ENCODE measurements at regions not wholly inside any gene's neighbourhood (a gene's known extent, or its start where the extent isn't known, plus 50 kb on each side); places are given as distances from the start of the nearest gene placed in this dataset.

GRCh38 chr14:59081720-59082119, 106.7 kb upstream of the DAAM1 start:
- Histone ChIP-seq H2AFZ (ENCODE audit: low read length) (no peak overlapping the region), H3K4me1 (ENCODE audit: insufficient read depth, low read length) (no peaks in the 10 kb centered on the region), H3K79me1 (ENCODE audit: insufficient read depth, low read depth, low read length, poor library complexity, severe bottlenecking) (no peaks in the 10 kb centered on the region), H3K79me2 (ENCODE audit: insufficient read depth, low read length) (no peaks in the 10 kb centered on the region), H2AK5ac (ENCODE audit: insufficient read length, low read length) (no peak overlapping the region), H3T11ph (ENCODE audit: low read length) (no peak overlapping the region), H2BK15ac (ENCODE audit: low read depth, low read length) (no peak overlapping the region), H4K91ac (ENCODE audit: insufficient read length, low read depth, low read length) (no peak overlapping the region), H3K14ac (ENCODE audit: insufficient read depth, low read length) (no peak overlapping the region), H3K9ac (ENCODE audit: extremely low read depth, insufficient read length, low read length) (no peak overlapping the region), H3K4me2 (ENCODE audit: insufficient read depth, insufficient read length, low read length) (no peak overlapping the region), H2BK5ac (ENCODE audit: insufficient read length, low read length) (no peak overlapping the region), H3K23ac (ENCODE audit: insufficient read length, low read depth, low read length) (no peak overlapping the region), H2BK20ac (ENCODE audit: low read depth, low read length, poor library complexity, severe bottlenecking) (no peak overlapping the region), H4K20me1 (ENCODE audit: control insufficient read depth, insufficient read depth, insufficient read length) (no peaks in the 10 kb centered on the region), H4K5ac (ENCODE audit: insufficient read length, low read depth, low read length) (no peak overlapping the region), H2BK120ac (ENCODE audit: low read depth, low read length, poor library complexity, severe bottlenecking) (no peak overlapping the region), H3K56ac (ENCODE audit: insufficient read length, low read depth, low read length) (no peak overlapping the region), H3K18ac (ENCODE audit: insufficient read length, low read depth, low read length) (no peak overlapping the region), H2BK12ac (ENCODE audit: insufficient read length, low read depth, low read length) (no peak overlapping the region), H3K27ac (ENCODE audit: insufficient read length, low read depth, low read length) (no peak overlapping the region), H3K27me3 (ENCODE audit: insufficient read depth, low read length) (no peaks in the 10 kb centered on the region), H3K23me2 (ENCODE audit: insufficient read length, low read depth, low read length, poor library complexity, severe bottlenecking) (no peaks in the 10 kb centered on the region), H3K4ac (ENCODE audit: low read depth, low read length) (no peak overlapping the region), H4K8ac (replicated peaks; ENCODE audit: insufficient read length, low read depth, low read length) (no peak overlapping the region), H3K9me3 (ENCODE audit: control insufficient read depth, low read depth, low read length) (no peaks in the 10 kb centered on the region)
- Mint-ChIP-seq H3K36me3 (ENCODE audit: insufficient read depth in 1 of 3, low read depth in 3 of 3) (no peaks in the 10 kb centered on the region), H3K4me1 (peaks cover 0 to 2% of the 10 kb centered on the region in 2 experiments; a peak in 1 of 4 replicates), H3K4me3 (no peak overlapping the region), H3K27ac (peak overlapping the region in 1 of 3 experiments; percentile 28; a peak in 1 of 7 replicates), H3K27me3 (ENCODE audit: low read depth) (no peaks in the 10 kb centered on the region), H3K9me3 (no peaks in the 10 kb centered on the region; a peak in 1 of 5 replicates)
- TF ChIP-seq CTCF (conservative IDR thresholded peaks at IDR 0.05) = no peak
- no peak for DNase-seq
